HG02588 (cell line): ENCODE measurements at regions not wholly inside any gene's neighbourhood (a gene's known extent, or its start where the extent isn't known, plus 50 kb on each side); places are given as distances from the start of the nearest gene placed in this dataset.
"Not testable (repeated sequence)": the region's sequence is repeated elsewhere in the genome, so short reads cannot be mapped to it uniquely, and the experiment has no call there.

Experiments
- ATAC-seq: cut with Tn5 transposase; IDR thresholded peaks from one replicate; pipeline ENCODE4 v1.9.1; 2021; ENCODE audit warnings: mild to moderate bottlenecking, moderate library complexity; ENCODE audit not compliant: unreplicated experiment

GRCh38 chr17:68782789-68783188 lies 172.4 kb downstream of the ABCA8 start:
- no peak for ATAC-seq

GRCh38 chr17:68780596-68780995 lies 174.6 kb downstream of the ABCA8 start:
- ATAC-seq: no peak

- no peak for ATAC-seq
These were observed 176.5 kb downstream of the ABCA8 start for GRCh38 chr17:68778726-68779125.

GRCh38 chr17:68777856-68778694 lies 176.9 kb upstream of the FAM20A start:
- no peak for ATAC-seq

- no peak for ATAC-seq
These were observed 176.2 kb upstream of the FAM20A start for GRCh38 chr17:68777243-68777855.

GRCh38 chr17:68776451-68776850 lies 175.3 kb upstream of the FAM20A start:
- ATAC-seq: no peak

GRCh38 chr17:68775969-68776368 lies 174.8 kb upstream of the FAM20A start:
- no peak for ATAC-seq

- ATAC-seq: no peak
These were observed 174.2 kb upstream of the FAM20A start for GRCh38 chr17:68775318-68775717.

GRCh38 chr17:68771867-68772515 lies 170.8 kb upstream of the FAM20A start:
- ATAC-seq: peak; percentile 63

GRCh38 chr17:68768804-68769203 lies 167.6 kb upstream of the FAM20A start:
- ATAC-seq: no peak

- no peak for ATAC-seq
These were observed 165.5 kb upstream of the FAM20A start for GRCh38 chr17:68766640-68767039.

- ATAC-seq: no peak
These were observed 162.4 kb upstream of the FAM20A start for GRCh38 chr17:68763562-68763961.

GRCh38 chr17:68762911-68763310 lies 161.7 kb upstream of the FAM20A start:
- no peak for ATAC-seq

- ATAC-seq: no peak
These were observed 158.9 kb upstream of the FAM20A start for GRCh38 chr17:68760141-68760475.

- ATAC-seq: peak; percentile 78
These were observed 158.4 kb upstream of the FAM20A start for GRCh38 chr17:68759343-68760140.

- no peak for ATAC-seq
These were observed 157.8 kb upstream of the FAM20A start for GRCh38 chr17:68759002-68759342.

GRCh38 chr17:68757866-68758757 lies 156.9 kb upstream of the FAM20A start:
- not testable (repeated sequence) for ATAC-seq

- ATAC-seq: no peak
These were observed 153.0 kb upstream of the FAM20A start for GRCh38 chr17:68753985-68754769.

- ATAC-seq: no peak
These were observed 149.0 kb upstream of the FAM20A start for GRCh38 chr17:68750208-68750562.
